H1 (cell line): ENCODE measurements at regions not wholly inside any gene's neighbourhood (a gene's known extent, or its start where the extent isn't known, plus 50 kb on each side); places are given as distances from the start of the nearest gene placed in this dataset.

Experiments used
- CTCF ChIA-PET: fragments of 300-600 bp; sonication (Branson Sonifier 250); formaldehyde crosslinking; loops from one replicate; lab custom pipeline; 2021; ENCODE audit not compliant: partially characterized antibody; lab: Charles Lee
- POLR2A ChIA-PET: fragments of 300-600 bp; sonication (Branson Sonifier 250); formaldehyde crosslinking; loops from one replicate; lab custom pipeline; 2021; ENCODE audit warnings: inconsistent platforms; ENCODE audit not compliant: partially characterized antibody; lab: Charles Lee
- DNase-seq, 2 experiments: peaks; one replicate each; pipeline versions ENCODE4 v3.0.0 to v3.0.0-alpha.2; 2010 to 2022; ENCODE audit warnings: low spot score in 2 of 2, low read depth in 1 of 2, mixed read lengths in 1 of 2
- FAIRE-seq: peaks from 2 replicates; lab custom pipeline; 2011; peaks lifted over from hg19 to GRCh38; lab: Jason Lieb, UNC
- H2AFZ ChIP-seq: 2 replicates; pipeline ENCODE4 v1.8.1; 2012; ENCODE audit warnings: low read length, inconsistent platforms
- H2AK5ac ChIP-seq: 2 replicates; pipeline ENCODE4 v1.6.1; 2013; ENCODE audit warnings: low read depth, low read length
- H2BK120ac ChIP-seq: replicated peaks from 2 replicates; pipeline ENCODE3; 2013; ENCODE audit warnings: low read depth, low read length, inconsistent platforms
- H2BK12ac ChIP-seq: 2 replicates; pipeline ENCODE4 v1.6.1; 2013; ENCODE audit warnings: low read depth, low read length
- H2BK15ac ChIP-seq: 2 replicates; pipeline ENCODE4 v1.6.1; 2013; ENCODE audit warnings: low read length
- H2BK20ac ChIP-seq: 2 replicates; pipeline ENCODE4 v1.6.1; 2013; ENCODE audit warnings: low read length
- H2BK5ac ChIP-seq: 2 replicates; pipeline ENCODE4 v1.6.1; 2013; ENCODE audit warnings: low read depth, low read length
- H3K14ac ChIP-seq: 2 replicates; pipeline ENCODE4 v1.6.1; 2013; ENCODE audit warnings: inconsistent platforms; ENCODE audit not compliant: insufficient read length
- H3K18ac ChIP-seq: 2 replicates; pipeline ENCODE4 v1.6.1; 2013; ENCODE audit warnings: low read length; ENCODE audit errors: extremely low read depth
- H3K23ac ChIP-seq: 2 replicates; pipeline ENCODE4 v1.6.1; 2013; ENCODE audit warnings: inconsistent platforms; ENCODE audit not compliant: insufficient read length
- H3K23me2 ChIP-seq: 2 replicates; pipeline ENCODE4 v1.6.1; 2013; ENCODE audit warnings: low read depth, low read length
- H3K27ac ChIP-seq: 2 replicates; pipeline ENCODE4 v1.6.1; 2011; ENCODE audit warnings: low read depth, low read length, inconsistent platforms
- H3K27me3 ChIP-seq, 4 experiments: replicated peaks in 1 of 4; 1 replicate in 1 of 4; 2 replicates in 3 of 4; pipeline versions ENCODE4 v1.6.1 to v1.8.1; 2011 to 2013; ENCODE audit warnings: low read length in 3 of 4, mild to moderate bottlenecking in 3 of 4, inconsistent platforms in 2 of 4, mixed read lengths in 2 of 4, moderate library complexity in 1 of 4; ENCODE audit not compliant: control insufficient read depth in 3 of 4, insufficient read depth in 3 of 4; ENCODE audit errors: extremely low read depth in 1 of 4
- H3K36me3 ChIP-seq, 4 experiments: 2 replicates each; pipeline versions ENCODE4 v1.6.1 to v1.8.1; 2011 to 2013; ENCODE audit warnings: mild to moderate bottlenecking in 4 of 4, low read length in 3 of 4, moderate library complexity in 2 of 4, control low read depth in 1 of 4, inconsistent platforms in 1 of 4; ENCODE audit not compliant: insufficient read depth in 4 of 4, control insufficient read depth in 2 of 4
- H3K4ac ChIP-seq: replicated peaks from 2 replicates; pipeline ENCODE3; 2013; ENCODE audit warnings: low read length, low read depth, mixed read lengths, inconsistent platforms; ENCODE audit not compliant: insufficient read length
- H3K4me1 ChIP-seq, 4 experiments: replicated peaks in 1 of 4; 1 replicate in 1 of 4; 2 replicates in 3 of 4; pipeline versions ENCODE4 v1.6.1 to v1.8.1; 2011 to 2013; ENCODE audit warnings: low read length in 3 of 4, inconsistent platforms in 2 of 4, mixed read lengths in 1 of 4; ENCODE audit not compliant: insufficient read depth in 4 of 4, control insufficient read depth in 3 of 4
- H3K4me2 ChIP-seq, 2 experiments: 2 replicates each; pipeline versions ENCODE4 v1.6.1 to v1.8.1; 2011 to 2013; ENCODE audit warnings: low read depth in 2 of 2, low read length in 2 of 2, control low read depth in 1 of 2, inconsistent platforms in 1 of 2, mild to moderate bottlenecking in 1 of 2; ENCODE audit not compliant: insufficient read depth in 1 of 2
- H3K4me3 ChIP-seq, 4 experiments: fragments of 200-600, 300-600 bp in 1 of 4; sonication (generic), shearing (Covaris generic), sonication (Bioruptor Twin) in 1 of 4; 2 replicates each; pipeline versions ENCODE4 v1.5.1 to v1.8.1; 2011 to 2016; ENCODE audit warnings: low read length in 4 of 4, low read depth in 3 of 4, control low read depth in 2 of 4, inconsistent platforms in 2 of 4, mild to moderate bottlenecking in 2 of 4, mixed read lengths in 1 of 4, moderate library complexity in 1 of 4; ENCODE audit not compliant: insufficient read depth in 2 of 4; ENCODE audit errors: extremely low read depth in 1 of 4
- H3K56ac ChIP-seq: replicated peaks from 2 replicates; pipeline ENCODE3; 2013; ENCODE audit warnings: low read depth, mild to moderate bottlenecking, mixed read lengths, low read length, inconsistent platforms; ENCODE audit not compliant: insufficient read length
- H3K79me1 ChIP-seq: 2 replicates; pipeline ENCODE4 v1.6.1; 2013; ENCODE audit warnings: low read depth, low read length, control low read depth
- H3K79me2 ChIP-seq, 2 experiments: 2 replicates each; pipeline versions ENCODE4 v1.6.1 to v1.8.1; 2012 to 2013; ENCODE audit warnings: low read length in 2 of 2, mild to moderate bottlenecking in 2 of 2, inconsistent platforms in 1 of 2; ENCODE audit not compliant: insufficient read depth in 2 of 2, control insufficient read depth in 1 of 2
- H3K9ac ChIP-seq, 4 experiments: replicated peaks in 1 of 4; 1 replicate in 1 of 4; 2 replicates in 3 of 4; pipeline versions ENCODE4 v1.6.1 to v1.8.1; 2011 to 2013; ENCODE audit warnings: low read depth in 3 of 4, low read length in 3 of 4, control low read depth in 2 of 4, mild to moderate bottlenecking in 2 of 4, moderate library complexity in 2 of 4, inconsistent platforms in 1 of 4; ENCODE audit errors: extremely low read depth in 1 of 4
- H3K9me3 ChIP-seq, 2 experiments: 2 replicates each; pipeline versions ENCODE4 v1.6.1 to v1.8.1; 2012 to 2013; ENCODE audit warnings: mild to moderate bottlenecking in 2 of 2, moderate library complexity in 2 of 2, control low read depth in 1 of 2, inconsistent platforms in 1 of 2, low read depth in 1 of 2, low read length in 1 of 2, mixed read lengths in 1 of 2; ENCODE audit not compliant: insufficient read depth in 2 of 2
- H4K20me1 ChIP-seq, 2 experiments: replicated peaks in 1 of 2; 2 replicates each; pipeline versions ENCODE3 to v1.8.1; 2011 to 2013; ENCODE audit warnings: inconsistent platforms in 2 of 2, low read length in 2 of 2, mild to moderate bottlenecking in 1 of 2; ENCODE audit not compliant: insufficient read depth in 2 of 2, control insufficient read depth in 1 of 2
- H4K5ac ChIP-seq: 2 replicates; pipeline ENCODE4 v1.6.1; 2013; ENCODE audit warnings: low read length, low read depth, mixed read lengths, inconsistent platforms; ENCODE audit not compliant: insufficient read length
- H4K8ac ChIP-seq: 2 replicates; pipeline ENCODE4 v1.8.0; 2013; ENCODE audit warnings: mild to moderate bottlenecking, moderate library complexity, low read length, inconsistent platforms; ENCODE audit not compliant: insufficient read depth; ENCODE audit errors: extremely low read depth
- H4K91ac ChIP-seq: replicated peaks from 2 replicates; pipeline ENCODE3; 2013; ENCODE audit warnings: low read length, mixed read lengths, inconsistent platforms; ENCODE audit not compliant: insufficient read length
- BACH1 ChIP-seq: IDR thresholded peaks from 2 replicates; pipeline ENCODE4 v1.6.1; 2012; ENCODE audit warnings: low read length, improper control_type of control experiment
- GTF2F1 ChIP-seq: IDR thresholded peaks from 2 replicates; pipeline ENCODE4 v1.6.1; 2012; ENCODE audit warnings: low read depth, low read length, improper control_type of control experiment, borderline replicate concordance
- POLR2A ChIP-seq, 2 experiments: IDR thresholded peaks; 1 replicate in 1 of 2; 2 replicates in 1 of 2; pipeline ENCODE4 v1.6.1; 2011; ENCODE audit warnings: low read depth in 2 of 2, low read length in 2 of 2, mild to moderate bottlenecking in 2 of 2; ENCODE audit errors: control extremely low read depth in 1 of 2
- SIRT6 ChIP-seq: IDR thresholded peaks from one replicate; pipeline ENCODE4 v1.7.1; 2012; ENCODE audit warnings: low read length, inconsistent platforms
- USF2 ChIP-seq: IDR thresholded peaks from 2 replicates; pipeline ENCODE4 v1.6.1; 2011; ENCODE audit warnings: low read length, improper control_type of control experiment
- WGBS, 2 experiments: shearing (Covaris generic) in 1 of 2; methylation state at CpG; one replicate each; pipeline versions ENCODE4 v1.1.6 to v1.1.7; 2013 to 2015; ENCODE audit warnings: low lambda C conversion rate in 2 of 2, mixed read lengths in 2 of 2, inconsistent platforms in 1 of 2, low coverage in 1 of 2, missing lambda C conversion rate in 1 of 2; ENCODE audit not compliant: insufficient replicate concordance in 2 of 2, insufficient coverage in 1 of 2, insufficient read length in 1 of 2; ENCODE audit errors: extremely low coverage in 1 of 2, missing lambda C conversion rate in 1 of 2; 5-methylcytosine and 5-hydroxymethylcytosine counted together
- TF ChIP-seq, protein P1 (sequence below): IDR thresholded peaks from 2 replicates; pipeline ENCODE4 v1.6.1; 2011; ENCODE audit warnings: low read depth, mild to moderate bottlenecking, low read length; ENCODE audit not compliant: insufficient read depth

DNA sequence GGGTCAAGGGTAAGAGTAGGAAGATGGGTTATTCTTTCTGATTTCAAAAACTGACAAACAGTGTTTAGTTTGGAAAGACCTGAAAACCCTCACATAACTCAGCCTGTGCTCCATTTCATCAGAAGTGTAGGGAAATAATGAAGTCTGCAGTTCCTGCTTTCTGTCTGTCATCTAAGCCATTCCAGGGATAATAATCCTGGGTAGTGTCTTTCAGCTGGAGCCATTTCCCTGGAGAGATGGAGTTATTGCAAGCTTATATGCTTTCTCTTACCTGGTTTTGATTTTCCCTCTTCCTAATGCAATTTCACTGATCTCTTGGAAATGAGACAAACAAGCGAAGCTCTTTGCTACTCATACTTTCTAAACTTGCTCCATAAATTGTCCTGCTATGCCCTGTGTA lies 824.8 kb upstream of the LCORL start:
- H2BK5ac ChIP-seq: no peak overlapping the region
- DNase-seq (no peak), FAIRE-seq (no peak)
- H2AFZ ChIP-seq: no peak overlapping the region
- H2BK15ac ChIP-seq: no peak overlapping the region
- no peak overlapping the region for H4K91ac ChIP-seq
- no peak overlapping the region for H3K23ac ChIP-seq
- H3K4me1 ChIP-seq: no peaks in the 10 kb centered on the region
- H2BK12ac ChIP-seq: no peak overlapping the region
- ChIA-PET CTCF (no interaction called here), POLR2A (no interaction called here)
- H3K23me2 ChIP-seq: no peaks in the 10 kb centered on the region; the same call in 1 of the 2 replicates
- no peaks in the 10 kb centered on the region for H4K20me1 ChIP-seq
- no peak overlapping the region for H2BK120ac ChIP-seq
- H3K18ac ChIP-seq: no peak overlapping the region
- H3K4me3 ChIP-seq: no peak overlapping the region
- H3K79me1 ChIP-seq: no peaks in the 10 kb centered on the region
- no peaks in the 10 kb centered on the region for H3K27me3 ChIP-seq
- H3K4ac ChIP-seq: no peak overlapping the region
- no peak overlapping the region for H3K56ac ChIP-seq
- 69% methylated on average over 1 of the region's 1 CpG; no CpG with 5 or more reads in 1 of the 2 experiments for WGBS, 2 experiments
- H3K79me2 ChIP-seq: no peaks in the 10 kb centered on the region
- no peaks in the 10 kb centered on the region for H3K9me3 ChIP-seq
- H3K14ac ChIP-seq: no peak overlapping the region
- no peak overlapping the region for H3K4me2 ChIP-seq
- H3K36me3 ChIP-seq: no peaks in the 10 kb centered on the region
- no peak overlapping the region for H2AK5ac ChIP-seq
- no peak overlapping the region for H4K5ac ChIP-seq
- no peak overlapping the region for H3K9ac ChIP-seq
- H2BK20ac ChIP-seq: no peak overlapping the region
- no peak for TF ChIP-seq BACH1
- TF ChIP-seq USF2: no peak
- TF ChIP-seq SIRT6: no peak
- TF ChIP-seq, protein P1, sequence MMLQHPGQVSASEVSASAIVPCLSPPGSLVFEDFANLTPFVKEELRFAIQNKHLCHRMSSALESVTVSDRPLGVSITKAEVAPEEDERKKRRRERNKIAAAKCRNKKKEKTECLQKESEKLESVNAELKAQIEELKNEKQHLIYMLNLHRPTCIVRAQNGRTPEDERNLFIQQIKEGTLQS: no peak
- no peak for TF ChIP-seq GTF2F1
- TF ChIP-seq POLR2A (IDR thresholded peaks at IDR 0.05; ENCODE audit: control extremely low read depth in 1 of 2, low read depth in 2 of 2, low read length in 2 of 2): no peak
- no peak overlapping the region for H3K27ac ChIP-seq
- no peak overlapping the region for H4K8ac ChIP-seq
